ENCODE measurements at regions not wholly inside any gene's neighbourhood (a gene's known extent, or its start where the extent isn't known, plus 50 kb on each side); places are given as distances from the start of the nearest gene placed in this dataset.

GRCh38 chr4:17064959-17065358 lies 166.5 kb upstream of the LDB2 start:
- Histone ChIP-seq H3K36me3 (ENCODE audit: low read depth, low read length) (no peaks in the 10 kb centered on the region), H3K4me1 (ENCODE audit: insufficient read depth, low read length) (peaks cover 4% of the 10 kb centered on the region), H3K4me3 (ENCODE audit: low read length) (no peak overlapping the region), H3K9me3 (ENCODE audit: low read length) (no peaks in the 10 kb centered on the region), H3K9me2 (replicated peaks; ENCODE audit: low read length) (no peaks in the 10 kb centered on the region), H3K27ac (ENCODE audit: low read length) (no peak overlapping the region), H3K4me2 (ENCODE audit: low read length) (no peak overlapping the region), H3K9ac (ENCODE audit: low read length) (no peak overlapping the region), H2AFZ (ENCODE audit: low read length) (no peak overlapping the region), H3K79me2 (ENCODE audit: low read length) (no peaks in the 10 kb centered on the region), H3K27me3 (ENCODE audit: low read length) (no peaks in the 10 kb centered on the region), H3F3A (ENCODE audit: low read length, unreplicated experiment) (no peaks in the 10 kb centered on the region), H4K20me1 (ENCODE audit: low read length) (no peaks in the 10 kb centered on the region)
- no TSS peak for BruUV-seq (replicated peaks)
- ChIA-PET CTCF (no interaction called here), POLR2A (ENCODE audit: unreplicated experiment) (no interaction called here)
- DNase-seq (no peak), ATAC-seq (no peak)
- TF ChIP-seq CTCF (conservative IDR thresholded peaks at IDR 0.05; ENCODE audit: low read depth, low read length) (no peak), EZH2 (IDR thresholded peaks at IDR 0.05; ENCODE audit: low read length, unreplicated experiment) (no peak), EZH2phosphoT487 (IDR thresholded peaks at IDR 0.05; ENCODE audit: borderline replicate concordance, low read length) (no peak)
- intact Hi-C loops (cut with micrococcal nuclease): no loop called here

GRCh38 chr4:17063888-17064287 lies 165.4 kb upstream of the LDB2 start:
- Histone ChIP-seq H3K9ac (ENCODE audit: low read length) (no peak overlapping the region), H3K4me2 (ENCODE audit: low read length) (no peak overlapping the region), H3K27me3 (ENCODE audit: low read length) (no peaks in the 10 kb centered on the region), H2AFZ (ENCODE audit: low read length) (no peak overlapping the region), H3K9me2 (replicated peaks; ENCODE audit: low read length) (no peaks in the 10 kb centered on the region), H3K9me3 (ENCODE audit: low read length) (no peaks in the 10 kb centered on the region), H3F3A (ENCODE audit: low read length, unreplicated experiment) (no peaks in the 10 kb centered on the region), H3K79me2 (ENCODE audit: low read length) (no peaks in the 10 kb centered on the region), H3K36me3 (ENCODE audit: low read depth, low read length) (no peaks in the 10 kb centered on the region), H3K27ac (ENCODE audit: low read length) (no peak overlapping the region), H3K4me3 (ENCODE audit: low read length) (no peak overlapping the region), H4K20me1 (ENCODE audit: low read length) (no peaks in the 10 kb centered on the region), H3K4me1 (ENCODE audit: insufficient read depth, low read length) (peaks cover 4% of the 10 kb centered on the region)
- intact Hi-C loops (cut with micrococcal nuclease): no loop called here
- POLR2A ChIA-PET (ENCODE audit: unreplicated experiment): no interaction called here
- DNase-seq (no peak), ATAC-seq (no peak)
- no TSS peak for BruUV-seq (replicated peaks)
- CTCF ChIA-PET: no interaction called here
- no peak for TF ChIP-seq EZH2phosphoT487 (IDR thresholded peaks at IDR 0.05; ENCODE audit: borderline replicate concordance, low read length)
- no peak for TF ChIP-seq EZH2 (IDR thresholded peaks at IDR 0.05; ENCODE audit: low read length, unreplicated experiment)
- no peak for TF ChIP-seq CTCF (conservative IDR thresholded peaks at IDR 0.05; ENCODE audit: low read depth, low read length)

- Histone ChIP-seq H4K20me1 (ENCODE audit: low read length) (no peaks in the 10 kb centered on the region), H3K36me3 (ENCODE audit: low read depth, low read length) (no peaks in the 10 kb centered on the region), H3K4me3 (ENCODE audit: low read length) (no peak overlapping the region), H3K79me2 (ENCODE audit: low read length) (no peaks in the 10 kb centered on the region), H3K4me1 (ENCODE audit: insufficient read depth, low read length) (no peaks in the 10 kb centered on the region), H3F3A (ENCODE audit: low read length, unreplicated experiment) (no peaks in the 10 kb centered on the region), H3K9ac (ENCODE audit: low read length) (no peak overlapping the region), H3K9me3 (ENCODE audit: low read length) (no peaks in the 10 kb centered on the region), H3K4me2 (ENCODE audit: low read length) (no peak overlapping the region), H3K27ac (ENCODE audit: low read length) (no peak overlapping the region), H3K27me3 (ENCODE audit: low read length) (peaks cover 14% of the 10 kb centered on the region), H3K9me2 (replicated peaks; ENCODE audit: low read length) (no peaks in the 10 kb centered on the region), H2AFZ (ENCODE audit: low read length) (no peak overlapping the region)
- intact Hi-C loops (cut with micrococcal nuclease): no loop called here
- no peak for TF ChIP-seq EZH2phosphoT487 (IDR thresholded peaks at IDR 0.05; ENCODE audit: borderline replicate concordance, low read length)
- TF ChIP-seq EZH2 (IDR thresholded peaks at IDR 0.05; ENCODE audit: low read length, unreplicated experiment): no peak
- TF ChIP-seq CTCF (conservative IDR thresholded peaks at IDR 0.05; ENCODE audit: low read depth, low read length): no peak
- BruUV-seq (replicated peaks): no TSS peak
- ChIA-PET CTCF (no interaction called here), POLR2A (ENCODE audit: unreplicated experiment) (no interaction called here)
- no peak for DNase-seq
- no peak for ATAC-seq
These were observed 161.8 kb upstream of the LDB2 start for GRCh38 chr4:17060230-17060629.
